DMS79 treated with DMSO at 0.1 percent for 48 hours (cell line): ENCODE measurements at regions not wholly inside any gene's neighbourhood (a gene's known extent, or its start where the extent isn't known, plus 50 kb on each side); places are given as distances from the start of the nearest gene placed in this dataset.
"Not testable (repeated sequence)": the region's sequence is repeated elsewhere in the genome, so short reads cannot be mapped to it uniquely, and the experiment has no call there.

Experiments
- DNase-seq: peaks from one replicate; lab custom pipeline; 2025; lab: John Stamatoyannopoulos, UW

GRCh38 chr20:57786304-57786932 lies 76.6 kb upstream of the PMEPA1 start:
- no peak for DNase-seq

DNA sequence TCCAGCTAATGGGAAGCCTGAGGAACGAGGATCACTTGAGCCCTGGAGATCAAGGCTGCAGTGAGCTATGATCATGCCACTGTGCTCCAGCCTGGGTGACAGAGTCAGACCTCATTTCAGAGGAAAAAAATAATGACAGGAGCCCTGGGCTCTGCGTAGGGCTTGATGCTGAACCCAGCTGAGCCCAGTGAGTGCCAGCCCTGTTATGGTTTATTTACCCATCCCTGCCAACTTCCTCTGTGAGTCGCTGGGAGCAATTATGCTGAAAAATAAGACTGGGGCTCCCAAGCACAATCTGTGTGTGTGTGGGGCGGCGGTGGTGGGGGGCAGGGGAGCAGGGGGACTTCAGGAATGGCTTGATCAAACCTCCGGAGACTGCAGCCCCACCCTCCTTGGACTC lies 75.9 kb upstream of the PMEPA1 start:
- DNase-seq: no peak

- DNase-seq: no peak
These were observed 75.2 kb upstream of the PMEPA1 start for GRCh38 chr20:57785061-57785460.

DNA sequence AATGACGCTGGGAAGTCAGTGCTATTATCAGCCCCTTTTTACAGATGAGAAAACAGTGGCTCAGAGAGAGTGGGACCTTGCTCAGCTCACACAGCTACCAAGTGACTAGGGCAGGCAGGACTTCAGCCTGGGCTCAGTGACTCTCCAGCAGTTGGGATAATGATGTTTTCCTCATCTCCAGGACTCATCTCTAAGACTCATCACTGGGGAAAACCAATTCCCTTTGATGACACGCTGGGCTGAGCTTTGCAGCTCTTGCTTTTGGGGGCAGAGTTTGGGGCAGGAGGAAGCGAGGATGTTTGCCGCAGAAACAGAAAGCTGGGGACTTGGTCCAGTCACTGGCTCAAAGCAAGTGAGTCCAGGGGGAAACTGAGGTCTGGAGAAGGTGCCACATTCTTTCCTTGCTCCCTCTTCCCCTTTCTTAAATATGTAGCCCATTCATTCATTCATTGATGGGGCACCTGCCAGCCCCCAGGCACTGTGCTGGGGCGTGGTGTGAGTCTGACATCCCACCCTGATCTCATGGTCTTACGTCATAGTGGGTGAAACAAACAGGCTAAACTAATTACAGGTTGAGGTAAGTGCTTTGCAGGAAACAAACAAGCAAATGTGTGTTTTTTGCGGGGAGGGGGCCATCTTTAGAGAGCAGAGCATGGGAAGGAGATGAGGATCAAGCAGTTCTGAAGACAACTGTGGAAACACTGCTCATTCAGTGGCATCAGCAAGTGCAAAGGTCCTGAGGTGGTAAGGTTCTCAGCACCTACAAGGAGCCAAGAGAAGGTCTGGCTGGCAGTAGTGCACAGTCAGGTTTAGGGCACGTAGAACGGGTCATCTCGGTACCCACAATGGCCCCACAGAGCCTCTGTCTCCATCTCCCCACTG lies 74.4 kb upstream of the PMEPA1 start:
- DNase-seq: no peak

- no peak for DNase-seq
These were observed 73.4 kb upstream of the PMEPA1 start for GRCh38 chr20:57783196-57783595.

DNA sequence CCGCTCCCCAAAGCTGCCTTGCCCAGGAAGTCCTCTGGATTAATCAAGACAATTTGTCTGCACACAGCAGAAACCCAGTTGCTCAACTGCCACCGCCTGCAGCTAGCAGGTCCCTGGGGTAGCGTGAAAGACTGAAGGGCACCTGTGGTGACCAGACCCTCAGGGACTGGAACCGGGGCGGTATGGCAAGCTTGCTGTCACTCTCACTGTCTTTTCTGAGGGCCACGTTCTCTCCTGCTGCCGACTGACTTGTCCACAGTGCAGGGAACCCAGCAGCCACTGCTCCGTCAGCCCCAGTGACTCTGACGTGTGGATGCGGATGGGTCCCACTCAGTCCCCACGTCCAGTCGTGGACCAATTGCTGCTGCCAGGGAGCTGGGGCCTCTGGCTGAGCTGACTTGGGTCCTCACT lies 72.8 kb upstream of the PMEPA1 start:
- no peak for DNase-seq

GRCh38 chr20:57781901-57782300 lies 72.1 kb upstream of the PMEPA1 start:
- no peak for DNase-seq

- DNase-seq: no peak
These were observed 71.1 kb upstream of the PMEPA1 start for GRCh38 chr20:57780906-57781305.

- DNase-seq: no peak
These were observed 70.6 kb upstream of the PMEPA1 start for GRCh38 chr20:57780398-57780797.

- DNase-seq: no peak
These were observed 69.7 kb upstream of the PMEPA1 start for GRCh38 chr20:57779401-57780003.

DNA sequence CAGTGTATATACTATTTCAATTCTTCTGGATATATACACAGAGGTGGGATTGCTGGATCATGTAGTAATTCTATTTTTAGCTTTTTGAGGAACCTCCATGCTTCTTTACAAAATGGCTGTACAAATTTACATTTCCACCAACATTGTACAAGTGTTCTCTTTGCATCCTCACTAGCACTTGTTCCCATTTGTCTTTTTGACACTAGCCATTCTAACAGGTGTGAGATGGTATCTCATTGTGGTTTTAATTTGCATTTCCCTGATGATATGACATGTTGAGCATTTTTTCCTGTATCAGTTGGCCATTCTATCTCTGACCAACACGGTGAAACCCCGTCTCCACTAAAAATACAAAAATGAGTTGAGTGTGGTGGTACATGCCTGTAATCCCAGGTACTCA lies 68.1 kb upstream of the PMEPA1 start:
- DNase-seq: no peak

DNA sequence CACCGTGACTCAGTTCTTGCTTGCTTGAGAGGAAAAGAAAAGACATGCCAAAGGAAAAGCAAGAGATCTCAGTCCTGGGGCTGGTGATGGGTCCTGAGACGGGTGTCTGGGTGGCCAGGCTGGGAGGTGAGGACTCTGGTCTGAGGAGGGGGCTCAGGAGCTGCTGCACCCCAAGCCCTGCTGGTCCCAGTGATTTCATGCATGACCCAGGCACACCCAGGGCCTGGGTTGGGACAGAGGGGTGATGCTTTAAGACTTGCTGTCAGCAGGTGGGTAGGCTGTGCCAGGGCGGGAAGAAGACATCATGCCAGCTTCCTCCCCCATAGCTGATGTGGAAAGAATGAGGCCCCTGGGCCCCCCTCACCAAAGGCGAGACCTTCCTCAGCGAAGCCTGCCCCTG lies 65.1 kb upstream of the PMEPA1 start:
- DNase-seq: no peak

DNA sequence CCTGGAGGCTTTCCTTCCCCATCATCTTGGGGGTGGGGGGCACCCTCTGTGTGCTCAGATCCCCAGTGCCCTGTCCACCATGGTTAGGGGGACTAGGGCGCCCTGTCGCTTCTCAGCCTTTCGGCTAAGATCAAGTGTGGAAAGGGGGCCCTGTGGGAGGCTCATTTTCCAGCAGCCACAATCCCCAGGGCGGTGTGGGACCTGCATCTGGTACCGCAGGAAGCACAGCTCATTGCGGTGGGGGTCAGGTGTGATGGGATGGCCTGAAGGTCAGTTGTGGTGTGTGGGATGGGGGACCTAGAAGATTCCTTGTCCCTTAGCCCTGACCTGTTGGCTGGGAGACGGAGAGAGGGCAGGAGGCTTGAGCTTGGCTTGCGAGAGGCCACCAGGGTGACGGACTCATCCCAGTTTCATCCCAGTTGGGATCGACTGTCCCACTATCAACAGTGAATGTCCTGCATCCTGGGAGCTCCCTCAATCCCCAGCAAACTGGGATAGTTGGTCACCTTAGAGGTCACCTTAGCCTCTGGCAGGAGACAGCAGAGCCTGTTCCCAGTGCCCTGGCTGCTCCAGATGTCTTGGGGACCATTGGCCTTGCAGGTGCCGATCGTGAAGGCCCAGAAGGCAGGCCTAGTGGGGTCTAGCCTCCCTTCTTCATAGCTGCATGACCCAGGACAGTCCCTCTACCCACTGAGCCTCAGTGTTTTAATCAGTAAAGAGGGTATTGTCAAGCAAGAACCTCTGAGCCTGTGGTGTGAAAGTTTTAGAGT lies 64.5 kb upstream of the PMEPA1 start:
- DNase-seq: no peak

- no peak for DNase-seq
These were observed 63.4 kb upstream of the PMEPA1 start for GRCh38 chr20:57773059-57773815.

DNA sequence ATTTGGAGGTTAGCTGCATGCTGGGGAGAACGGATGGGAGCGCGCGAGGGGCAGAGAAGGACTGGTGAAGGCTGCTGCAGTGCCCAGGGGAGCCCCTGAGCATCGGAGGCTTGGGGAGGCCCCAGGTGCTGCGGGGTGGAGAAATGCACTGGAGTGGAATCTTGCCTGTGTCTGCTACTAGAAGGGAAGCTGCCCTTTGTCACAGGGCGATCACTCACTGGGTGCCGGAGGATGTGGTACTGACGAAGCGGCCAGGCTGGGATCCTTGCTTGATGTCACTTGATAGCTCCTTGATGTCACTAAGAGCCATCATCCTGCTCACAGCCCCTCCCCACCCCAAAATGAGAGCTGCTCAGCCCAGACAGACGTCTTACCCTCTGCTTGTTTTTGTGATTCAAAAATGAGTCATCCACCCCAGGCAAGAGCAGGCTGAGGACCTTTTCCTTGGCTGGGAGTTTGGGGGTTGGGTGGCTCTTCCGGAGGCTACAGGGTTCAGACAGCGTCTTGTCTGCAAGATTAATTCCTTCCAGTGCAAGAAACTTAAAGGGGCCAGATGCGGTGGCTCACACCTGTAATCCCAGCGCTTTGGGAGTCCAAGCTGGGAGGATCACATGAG lies 62.6 kb upstream of the PMEPA1 start:
- no peak for DNase-seq

DNA sequence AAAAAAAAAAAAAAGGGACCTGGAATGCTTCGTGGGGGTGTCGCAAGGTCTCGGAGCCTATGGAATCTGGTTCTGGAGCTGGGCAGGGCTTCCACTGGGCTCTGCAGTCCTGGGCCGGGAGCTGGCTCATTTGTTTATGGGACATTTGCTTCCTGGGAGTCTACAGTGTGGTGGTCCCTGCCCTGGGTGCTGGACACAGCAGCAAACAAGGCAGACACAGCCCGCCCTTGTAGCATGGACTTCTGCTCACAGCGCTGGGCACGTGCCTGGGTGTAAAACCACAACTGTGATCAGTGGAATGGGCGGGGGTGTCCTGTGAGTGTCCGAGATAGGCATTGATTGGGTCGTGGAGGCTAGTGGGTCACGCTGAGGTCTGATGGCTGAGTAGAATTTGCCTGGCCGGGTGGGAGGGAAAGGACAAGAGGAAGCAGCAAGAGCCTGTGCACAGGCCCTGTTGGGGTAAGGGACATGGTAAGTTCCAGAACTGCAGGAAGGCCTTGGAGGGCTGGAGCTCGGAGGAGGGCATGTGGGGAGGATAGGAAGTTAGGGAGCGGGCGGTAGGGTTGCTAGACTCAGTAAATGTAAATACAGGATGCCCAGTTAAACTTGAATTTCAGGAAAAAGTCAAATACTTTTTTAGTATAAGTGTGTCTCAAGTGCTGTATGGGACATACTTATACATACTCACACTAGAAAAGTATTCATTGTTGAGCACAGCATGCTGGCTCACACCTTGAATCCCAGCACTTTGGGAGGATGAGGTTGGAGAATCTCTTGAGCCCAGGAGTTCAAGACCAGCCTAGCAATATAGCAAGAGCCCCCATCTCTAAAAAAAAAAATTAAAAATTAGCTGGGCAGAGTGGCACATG lies 61.3 kb upstream of the PMEPA1 start:
- DNase-seq: no peak

- not testable (repeated sequence) for DNase-seq
These were observed 60.6 kb upstream of the PMEPA1 start for GRCh38 chr20:57770401-57770800.

- DNase-seq: no peak
These were observed 59.9 kb upstream of the PMEPA1 start for GRCh38 chr20:57769756-57770155.

DNA sequence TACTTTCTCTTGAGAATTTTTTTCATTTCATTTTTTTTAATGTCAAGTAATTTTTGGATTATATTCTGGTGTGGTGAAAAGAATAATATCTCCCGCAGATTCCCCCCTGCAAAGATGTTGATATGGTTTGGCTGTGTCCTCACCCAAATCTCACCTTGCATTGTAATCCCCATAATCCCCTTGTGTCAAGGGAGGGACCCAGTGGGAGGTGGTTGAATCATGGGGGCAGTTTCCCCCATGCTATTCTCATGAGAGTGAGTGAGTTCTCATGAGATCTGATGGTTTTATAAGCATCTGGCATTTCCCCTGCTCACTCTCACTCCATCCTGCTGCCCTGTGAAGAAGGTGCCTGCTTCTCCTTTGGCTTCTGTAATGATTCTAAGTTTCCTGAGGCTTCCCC lies 58.7 kb upstream of the PMEPA1 start:
- no peak for DNase-seq

DNA sequence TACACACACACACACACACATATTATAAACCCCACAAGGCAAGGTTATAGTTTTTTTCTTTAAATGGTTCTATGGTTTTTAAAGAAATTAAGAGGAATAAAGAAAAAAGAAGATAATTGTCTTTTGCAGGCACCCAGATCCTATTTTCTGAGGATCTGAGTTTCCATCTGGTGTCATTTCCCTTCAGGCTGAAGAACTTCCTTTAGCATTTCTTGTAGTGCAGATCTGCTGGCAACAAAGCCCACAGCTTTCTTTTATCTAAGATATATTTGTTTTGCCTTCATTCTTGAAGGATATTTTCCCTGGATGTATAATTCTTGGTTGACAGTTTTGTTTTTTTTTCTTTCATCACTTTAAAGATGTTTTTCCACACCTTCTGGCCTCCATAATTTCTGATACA lies 57.6 kb upstream of the PMEPA1 start:
- no peak for DNase-seq
